GM19372 (cell line): ENCODE measurements at regions not wholly inside any gene's neighbourhood (a gene's known extent, or its start where the extent isn't known, plus 50 kb on each side); places are given as distances from the start of the nearest gene placed in this dataset.
"Not testable (repeated sequence)": the region's sequence is repeated elsewhere in the genome, so short reads cannot be mapped to it uniquely, and the experiment has no call there.

ENCODE experiments used
- ATAC-seq: cut with Tn5 transposase; IDR thresholded peaks from one replicate; pipeline ENCODE4 v1.9.1; 2021; ENCODE audit warnings: mild to moderate bottlenecking, low read depth, moderate library complexity; ENCODE audit not compliant: unreplicated experiment

DNA sequence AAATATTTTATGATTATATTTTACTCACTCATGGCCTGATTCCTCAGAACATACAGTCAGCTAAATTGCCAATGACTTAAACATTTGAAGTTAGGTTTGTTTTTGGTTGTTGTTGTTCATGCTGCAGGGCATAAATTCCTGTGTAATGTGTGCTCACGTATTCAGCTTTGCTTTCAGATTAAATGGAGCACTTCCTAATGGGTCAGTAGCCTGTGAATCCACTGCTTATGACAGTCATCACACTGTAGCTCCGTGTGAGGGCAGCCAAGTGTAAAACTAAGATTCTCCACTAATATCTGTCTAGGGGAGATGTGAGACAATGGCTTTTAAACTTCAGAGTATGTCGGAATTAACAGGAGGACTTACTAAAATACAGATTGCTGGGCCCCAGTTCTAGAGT, 955.8 kb downstream of the SPATA31A7 start:
- ATAC-seq: not testable (repeated sequence)
